Mucosa of gallbladder (tissue), 1 donor: ENCODE measurements at regions not wholly inside any gene's neighbourhood (a gene's known extent, or its start where the extent isn't known, plus 50 kb on each side); places are given as distances from the start of the nearest gene placed in this dataset.
"Not testable (repeated sequence)": the region's sequence is repeated elsewhere in the genome, so short reads cannot be mapped to it uniquely, and the experiment has no call there.

ENCODE experiments used
- DNase-seq: peaks from one replicate; pipeline ENCODE4 v3.0.0-alpha.2; 2020; ENCODE audit warnings: low spot score
- donor health status: DM: no; HTN: no; CAD: no.

- no peak for DNase-seq
Observed at GRCh38 chr4:91653067-91653466, 650.7 kb upstream of the GRID2 start.

GRCh38 chr4:91681091-91681490 lies 622.7 kb upstream of the GRID2 start:
- DNase-seq, result no peak

- DNase-seq, result no peak
Observed at GRCh38 chr4:91681544-91681943, 622.2 kb upstream of the GRID2 start.

GRCh38 chr4:91684955-91685354 lies 618.8 kb upstream of the GRID2 start:
- no peak for DNase-seq

- no peak for DNase-seq
Observed at GRCh38 chr4:91688413-91688812, 615.4 kb upstream of the GRID2 start.

GRCh38 chr4:91699691-91700090 lies 604.1 kb upstream of the GRID2 start:
- DNase-seq, result not testable (repeated sequence)

- DNase-seq, result no peak
Observed at GRCh38 chr4:91729851-91730250, 573.9 kb upstream of the GRID2 start.

- DNase-seq, result no peak
Observed at GRCh38 chr4:91734682-91735081, 569.1 kb upstream of the GRID2 start.

- not testable (repeated sequence) for DNase-seq
Observed at GRCh38 chr4:91738831-91739230, 564.9 kb upstream of the GRID2 start.

- no peak for DNase-seq
Observed at GRCh38 chr4:91746551-91746950, 557.2 kb upstream of the GRID2 start.

GRCh38 chr4:91751961-91752360 lies 551.8 kb upstream of the GRID2 start:
- no peak for DNase-seq

GRCh38 chr4:91754716-91755115 lies 549.0 kb upstream of the GRID2 start:
- no peak for DNase-seq

GRCh38 chr4:91758487-91758886 lies 545.3 kb upstream of the GRID2 start:
- DNase-seq, result no peak

GRCh38 chr4:91764085-91764484 lies 539.7 kb upstream of the GRID2 start:
- DNase-seq, result no peak

- no peak for DNase-seq
Observed at GRCh38 chr4:91769912-91770311, 533.9 kb upstream of the GRID2 start.

- DNase-seq, result not testable (repeated sequence)
Observed at GRCh38 chr4:91791631-91792030, 512.1 kb upstream of the GRID2 start.

- DNase-seq, result no peak
Observed at GRCh38 chr4:91795947-91796346, 507.8 kb upstream of the GRID2 start.

GRCh38 chr4:91812319-91812718 lies 491.4 kb upstream of the GRID2 start:
- DNase-seq, result no peak

GRCh38 chr4:91824773-91825172 lies 479.0 kb upstream of the GRID2 start:
- DNase-seq, result no peak

GRCh38 chr4:91826186-91826585 lies 477.6 kb upstream of the GRID2 start:
- no peak for DNase-seq

GRCh38 chr4:91827914-91828313 lies 475.9 kb upstream of the GRID2 start:
- DNase-seq, result no peak

- no peak for DNase-seq
Observed at GRCh38 chr4:91829531-91829930, 474.2 kb upstream of the GRID2 start.

GRCh38 chr4:91830681-91831395 lies 472.9 kb upstream of the GRID2 start:
- no peak for DNase-seq

- no peak for DNase-seq
Observed at GRCh38 chr4:91837608-91838029, 466.1 kb upstream of the GRID2 start.
